ENCODE measurements at regions not wholly inside any gene's neighbourhood (a gene's known extent, or its start where the extent isn't known, plus 50 kb on each side); places are given as distances from the start of the nearest gene placed in this dataset.

GRCh38 chr20:22909436-22909835 lies 125.7 kb upstream of the SSTR4 start:
- TF ChIP-seq CTCF (IDR thresholded peaks at IDR 0.05) (no peak), EZH2 (IDR thresholded peaks at IDR 0.05) (no peak), EZH2phosphoT487 (IDR thresholded peaks at IDR 0.05) (no peak)
